AG09309 (cell line): ENCODE measurements at regions not wholly inside any gene's neighbourhood (a gene's known extent, or its start where the extent isn't known, plus 50 kb on each side); places are given as distances from the start of the nearest gene placed in this dataset.
"Not testable (repeated sequence)": the region's sequence is repeated elsewhere in the genome, so short reads cannot be mapped to it uniquely, and the experiment has no call there.

Experiments used
- DNase-seq: peaks from one replicate; pipeline ENCODE4 v3.0.0-alpha.2; 2010; ENCODE audit warnings: low read depth
- H3K4me3 ChIP-seq: 2 replicates; pipeline ENCODE4 v1.5.1; 2011; ENCODE audit warnings: mild to moderate bottlenecking, low read depth, low read length, moderate library complexity; ENCODE audit not compliant: control insufficient read depth
- CTCF ChIP-seq: IDR thresholded peaks from 2 replicates; pipeline ENCODE4 v1.5.1; 2011; ENCODE audit warnings: mild to moderate bottlenecking, low read depth, low read length, inconsistent platforms; ENCODE audit not compliant: insufficient read depth, control insufficient read depth; ENCODE audit errors: missing control alignments

- no peak for TF ChIP-seq CTCF
- no peak for DNase-seq
- H3K4me3 ChIP-seq = no peak overlapping the region
Observed at GRCh38 chr2:75408771-75409170, 152.0 kb downstream of the EVA1A start.

- DNase-seq = no peak
- no peak overlapping the region for H3K4me3 ChIP-seq
- TF ChIP-seq CTCF = no peak
Observed at GRCh38 chr2:75407038-75407530, 153.7 kb downstream of the EVA1A start.

- no peak for TF ChIP-seq CTCF
- H3K4me3 ChIP-seq = no peak overlapping the region
- no peak for DNase-seq
Observed at GRCh38 chr2:75406131-75406581, 154.6 kb downstream of the EVA1A start.

GRCh38 chr2:75405000-75405399, 155.7 kb downstream of the EVA1A start:
- no peak for TF ChIP-seq CTCF
- no peak for DNase-seq
- no peak overlapping the region for H3K4me3 ChIP-seq

- no peak overlapping the region for H3K4me3 ChIP-seq
- peak; percentile 74 for TF ChIP-seq CTCF
- DNase-seq = peak; percentile 14
Observed at GRCh38 chr2:75403991-75404428, 156.7 kb downstream of the EVA1A start.

- H3K4me3 ChIP-seq = no peak overlapping the region
- no peak for DNase-seq
- no peak for TF ChIP-seq CTCF
Observed at GRCh38 chr2:75396314-75396713, 164.4 kb downstream of the EVA1A start.

GRCh38 chr2:75394764-75395163, 166.0 kb downstream of the EVA1A start:
- not testable (repeated sequence) for DNase-seq

GRCh38 chr2:75390169-75390568, 170.6 kb downstream of the EVA1A start:
- no peak overlapping the region for H3K4me3 ChIP-seq
- no peak for DNase-seq
- no peak for TF ChIP-seq CTCF

More at GRCh38 chr2:75394764-75395163, 166.0 kb downstream of the EVA1A start:
- H3K4me3 ChIP-seq = not testable (repeated sequence)
